SK-N-MC (cell line): ENCODE measurements at regions not wholly inside any gene's neighbourhood (a gene's known extent, or its start where the extent isn't known, plus 50 kb on each side); places are given as distances from the start of the nearest gene placed in this dataset.

ENCODE experiments used
- EZH2 ChIP-seq: fragments of 200-600 bp; sonication (generic); IDR thresholded peaks from one replicate; pipeline ENCODE4 v1.6.1; 2017; ENCODE audit warnings: antibody characterized with exemption
- FOXP2 ChIP-seq: optimal IDR thresholded peaks from 2 replicates; pipeline ENCODE3; 2011; ENCODE audit warnings: mild to moderate bottlenecking, moderate library complexity; ENCODE audit not compliant: insufficient read depth; ENCODE audit errors: extremely low read length, control extremely low read depth
- POLR2AphosphoS5 ChIP-seq: IDR thresholded peaks from 2 replicates; pipeline ENCODE4 v1.6.1; 2012; ENCODE audit warnings: mild to moderate bottlenecking, low read depth, low read length, borderline replicate concordance

GRCh38 chr1:208587110-208587509 lies 342.9 kb upstream of the PLXNA2 start:
- TF ChIP-seq FOXP2 (no peak), EZH2 (no peak), POLR2AphosphoS5 (no peak)
